Prostate gland (tissue), 2 donors: ENCODE measurements at regions not wholly inside any gene's neighbourhood (a gene's known extent, or its start where the extent isn't known, plus 50 kb on each side); places are given as distances from the start of the nearest gene placed in this dataset.

Source experiments
- POLR2AphosphoS5 ChIP-seq: sonication (generic); formaldehyde crosslinking; IDR thresholded peaks from one replicate; pipeline ENCODE4 v1.6.1; 2017; ENCODE audit warnings: antibody characterized with exemption
- TF ChIP-seq, protein P1 (sequence below), 4 experiments: fragments of 200-600 bp in 2 of 4; fragments of 450-650 bp in 2 of 4; sonication (generic) in 2 of 4; IDR thresholded peaks; 1 replicate in 3 of 4; 2 replicates in 1 of 4; pipeline ENCODE4 v1.5.1; 2016 to 2019; ENCODE audit warnings: antibody characterized with exemption in 4 of 4, mild to moderate bottlenecking in 2 of 4, moderate library complexity in 2 of 4

DNA sequence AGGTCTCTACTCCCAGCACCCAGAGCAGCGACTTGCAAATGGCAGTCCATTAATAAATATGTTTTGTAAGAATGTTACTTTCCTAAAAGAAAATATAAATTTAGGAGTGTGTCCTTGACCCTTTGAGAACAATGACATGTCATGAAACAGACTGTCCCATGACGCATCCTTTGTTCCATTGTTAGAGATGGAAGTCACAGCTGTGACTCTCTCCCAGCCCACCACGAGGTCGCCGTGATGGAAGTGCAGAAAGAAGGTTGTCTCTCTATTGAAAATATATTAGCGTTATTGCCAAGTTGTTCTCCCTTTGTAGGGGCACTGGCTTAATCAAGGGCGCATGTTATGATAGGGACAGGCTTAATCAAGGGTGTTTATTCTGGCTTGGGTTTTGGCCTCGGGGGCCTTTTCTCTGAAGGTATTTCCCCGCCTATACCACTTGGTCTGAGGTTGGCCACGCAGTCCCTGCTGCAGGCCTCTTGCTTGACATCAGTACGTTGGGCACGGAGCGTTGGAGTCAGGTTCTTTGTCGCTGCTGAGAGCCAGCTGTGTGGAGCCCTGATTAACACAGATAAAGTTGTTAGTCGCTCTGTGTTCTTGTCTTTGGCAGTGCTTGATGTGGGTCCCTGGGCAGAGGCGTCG, 126.7 kb upstream of the ZNF536 start:
- TF ChIP-seq, protein P1, sequence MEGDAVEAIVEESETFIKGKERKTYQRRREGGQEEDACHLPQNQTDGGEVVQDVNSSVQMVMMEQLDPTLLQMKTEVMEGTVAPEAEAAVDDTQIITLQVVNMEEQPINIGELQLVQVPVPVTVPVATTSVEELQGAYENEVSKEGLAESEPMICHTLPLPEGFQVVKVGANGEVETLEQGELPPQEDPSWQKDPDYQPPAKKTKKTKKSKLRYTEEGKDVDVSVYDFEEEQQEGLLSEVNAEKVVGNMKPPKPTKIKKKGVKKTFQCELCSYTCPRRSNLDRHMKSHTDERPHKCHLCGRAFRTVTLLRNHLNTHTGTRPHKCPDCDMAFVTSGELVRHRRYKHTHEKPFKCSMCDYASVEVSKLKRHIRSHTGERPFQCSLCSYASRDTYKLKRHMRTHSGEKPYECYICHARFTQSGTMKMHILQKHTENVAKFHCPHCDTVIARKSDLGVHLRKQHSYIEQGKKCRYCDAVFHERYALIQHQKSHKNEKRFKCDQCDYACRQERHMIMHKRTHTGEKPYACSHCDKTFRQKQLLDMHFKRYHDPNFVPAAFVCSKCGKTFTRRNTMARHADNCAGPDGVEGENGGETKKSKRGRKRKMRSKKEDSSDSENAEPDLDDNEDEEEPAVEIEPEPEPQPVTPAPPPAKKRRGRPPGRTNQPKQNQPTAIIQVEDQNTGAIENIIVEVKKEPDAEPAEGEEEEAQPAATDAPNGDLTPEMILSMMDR (IDR thresholded peaks at IDR 0.05) = no peak
- no peak for TF ChIP-seq POLR2AphosphoS5
